Thyroid gland (tissue), 4 donors: ENCODE measurements at regions not wholly inside any gene's neighbourhood (a gene's known extent, or its start where the extent isn't known, plus 50 kb on each side); places are given as distances from the start of the nearest gene placed in this dataset.

Experiments used
- CTCF ChIP-seq, 6 experiments: fragments of 200-600 bp in 3 of 6; fragments of 450-650 bp in 3 of 6; sonication (generic) in 3 of 6; IDR thresholded peaks; one replicate each; pipeline ENCODE4 v1.5.1; 2016 to 2019; ENCODE audit warnings: antibody characterized with exemption in 6 of 6, mild to moderate bottlenecking in 2 of 6, inconsistent platforms in 1 of 6, moderate library complexity in 1 of 6
- POLR2A ChIP-seq, 2 donors: fragments of 450-650 bp; IDR thresholded peaks; one replicate each; pipeline ENCODE4 v1.6.1; 2017; ENCODE audit warnings: antibody characterized with exemption in 2 of 2, mild to moderate bottlenecking in 2 of 2, moderate library complexity in 1 of 2

- TF ChIP-seq CTCF (IDR thresholded peaks at IDR 0.05), result no peak
- no peak for TF ChIP-seq POLR2A (IDR thresholded peaks at IDR 0.05)
These were observed 186.7 kb upstream of the CDIN1 start for GRCh38 chr15:36392676-36393266.
